Activated CD4-positive, alpha-beta T cell treated with anti-CD3 and anti-CD28 coated beads, Interleukin-2, amount 50 U/mL, for 4 hours (primary cell): ENCODE measurements at regions not wholly inside any gene's neighbourhood (a gene's known extent, or its start where the extent isn't known, plus 50 kb on each side); places are given as distances from the start of the nearest gene placed in this dataset.

Experiments used
- DNase-seq, 2 experiments: peaks; one replicate each; pipeline ENCODE4 v3.0.0-alpha.2; 2020

- no peak for DNase-seq
These were observed 160.3 kb upstream of the PDGFD start for GRCh38 chr11:104324276-104324675.

DNA sequence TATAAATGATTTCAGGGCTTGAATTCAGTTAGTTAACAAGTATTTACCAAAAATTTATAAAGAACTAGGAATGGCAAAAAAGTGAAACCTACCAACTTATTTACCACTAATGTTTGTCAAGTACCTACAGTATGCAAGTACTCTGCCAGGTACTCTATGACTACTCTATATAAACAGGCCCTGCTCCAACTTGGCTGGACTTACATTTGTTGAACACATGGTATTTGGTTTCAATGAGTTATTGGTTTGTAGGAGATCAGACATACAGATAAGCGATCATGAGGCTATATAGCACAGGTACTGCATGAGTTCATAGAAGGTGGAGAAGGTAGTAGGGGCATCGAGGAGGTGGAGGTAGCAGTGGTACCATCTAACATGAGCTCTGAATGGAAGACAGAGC is 159.9 kb upstream of the PDGFD start:
- DNase-seq = no peak

- DNase-seq = no peak
These were observed 158.7 kb upstream of the PDGFD start for GRCh38 chr11:104322696-104323095.

DNA sequence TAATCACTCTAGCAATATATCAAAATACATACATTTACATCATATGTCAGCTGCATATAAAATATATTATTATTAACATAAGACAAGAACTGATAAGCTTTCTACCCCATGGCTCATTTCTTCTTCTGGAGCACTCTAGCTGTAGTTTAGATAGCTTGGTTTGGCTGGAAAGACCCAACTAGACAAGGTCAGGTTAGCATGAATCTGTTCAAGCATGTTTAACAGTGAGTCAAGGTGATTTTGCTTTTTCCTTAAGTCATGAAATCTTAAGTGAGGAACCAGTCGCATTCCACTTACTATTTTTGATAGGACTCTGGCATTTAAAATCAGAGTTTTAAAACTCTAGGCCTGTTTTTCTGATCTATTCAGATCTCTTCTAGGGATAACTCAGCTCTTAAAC is 157.0 kb upstream of the PDGFD start:
- DNase-seq = no peak

GRCh38 chr11:104320097-104320496 is 156.2 kb upstream of the PDGFD start:
- DNase-seq = no peak

- no peak for DNase-seq
These were observed 155.4 kb upstream of the PDGFD start for GRCh38 chr11:104319396-104319795.

GRCh38 chr11:104306862-104307474 is 143.0 kb upstream of the PDGFD start:
- DNase-seq = no peak

- DNase-seq = no peak
These were observed 137.8 kb upstream of the PDGFD start for GRCh38 chr11:104301776-104302175.

- no peak for DNase-seq
These were observed 127.7 kb upstream of the PDGFD start for GRCh38 chr11:104291646-104292045.

- no peak for DNase-seq
These were observed 122.2 kb upstream of the PDGFD start for GRCh38 chr11:104286129-104286528.

DNA sequence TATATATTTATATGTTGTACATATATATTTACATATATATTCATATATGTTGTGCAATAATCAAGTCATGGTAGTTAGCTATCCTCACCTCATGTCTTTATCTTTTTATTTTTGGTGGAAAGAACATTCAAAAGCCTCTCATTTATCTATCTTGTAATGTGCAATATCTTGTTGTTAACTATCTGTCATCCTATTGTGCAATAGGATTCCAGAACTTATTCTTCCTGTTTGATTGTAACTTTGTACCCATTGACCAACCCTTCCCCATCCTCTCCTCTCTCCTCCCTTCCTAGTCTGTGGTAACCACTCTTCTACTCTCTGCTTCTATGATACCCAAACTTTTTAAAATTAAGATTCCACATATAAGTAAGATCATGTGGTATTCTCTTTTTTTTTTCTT is 115.6 kb upstream of the PDGFD start:
- DNase-seq = no peak

- no peak for DNase-seq
These were observed 112.0 kb upstream of the PDGFD start for GRCh38 chr11:104275992-104276391.

DNA sequence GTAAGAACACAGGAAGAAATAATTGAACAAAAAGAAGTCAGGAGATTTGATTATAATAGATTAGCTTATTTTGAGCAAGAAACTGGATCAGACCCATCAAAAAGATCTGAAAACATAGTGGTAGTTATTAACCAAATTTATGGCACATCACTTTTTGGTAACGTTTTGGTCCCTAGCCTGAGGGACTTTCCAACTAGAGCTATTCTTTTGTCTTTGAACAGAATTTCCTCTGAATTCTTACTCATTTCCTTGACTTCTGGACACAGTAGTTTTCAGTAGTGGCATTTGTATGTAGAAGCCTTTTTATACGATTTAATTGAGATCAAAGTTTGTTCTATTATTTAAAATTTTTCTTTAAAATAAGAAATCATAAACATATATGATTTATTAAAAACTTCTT is 96.5 kb upstream of the PDGFD start:
- no peak for DNase-seq

GRCh38 chr11:104259121-104259610 is 95.2 kb upstream of the PDGFD start:
- DNase-seq = no peak

- DNase-seq = no peak
These were observed 92.6 kb upstream of the PDGFD start for GRCh38 chr11:104256525-104256924.

GRCh38 chr11:104254347-104254746 is 90.4 kb upstream of the PDGFD start:
- no peak for DNase-seq

- no peak for DNase-seq
These were observed 82.6 kb upstream of the PDGFD start for GRCh38 chr11:104246590-104246989.

GRCh38 chr11:104238916-104239315 is 75.0 kb upstream of the PDGFD start:
- DNase-seq = no peak

DNA sequence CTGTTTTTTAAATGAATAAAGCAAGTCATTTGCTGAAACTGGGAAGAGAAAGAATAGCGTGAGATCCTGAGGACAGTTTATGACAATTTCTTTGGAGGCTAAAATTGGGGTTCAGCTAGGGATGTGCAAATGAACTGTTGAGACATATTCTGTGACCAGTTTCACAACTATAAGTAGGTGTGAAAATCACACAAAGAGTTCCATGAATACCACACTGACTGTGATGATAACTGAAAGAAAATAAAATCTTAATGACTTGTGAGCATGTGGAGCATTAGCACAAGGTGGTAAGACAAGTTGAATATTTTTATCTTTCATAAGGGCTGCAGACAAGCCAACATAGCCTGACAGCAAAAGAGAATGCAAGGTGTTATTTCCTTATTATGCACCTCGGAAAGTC is 61.1 kb upstream of the PDGFD start:
- DNase-seq = no peak

GRCh38 chr11:104222464-104222863 is 58.5 kb upstream of the PDGFD start:
- DNase-seq = no peak

DNA sequence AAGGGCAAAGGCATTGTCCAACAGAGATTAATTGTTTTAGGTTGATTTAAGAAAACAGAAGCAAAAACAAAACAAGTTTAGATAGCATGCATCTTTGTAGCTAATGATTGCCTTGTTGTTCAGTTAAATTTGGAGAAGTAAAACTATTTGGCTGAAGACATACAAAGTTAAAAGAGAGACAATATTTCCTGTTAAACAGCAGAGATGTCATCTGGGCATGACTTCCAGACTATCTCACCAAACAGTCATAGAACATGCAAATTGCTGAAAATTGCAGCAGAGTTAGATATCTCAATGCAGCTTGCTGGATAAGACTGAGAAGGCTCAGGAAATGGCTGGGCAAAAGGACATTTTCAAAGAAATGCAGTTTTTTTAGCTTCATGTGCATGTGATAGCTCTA is 57.5 kb upstream of the PDGFD start:
- no peak for DNase-seq

GRCh38 chr11:104219096-104219495 is 55.1 kb upstream of the PDGFD start:
- no peak for DNase-seq

DNA sequence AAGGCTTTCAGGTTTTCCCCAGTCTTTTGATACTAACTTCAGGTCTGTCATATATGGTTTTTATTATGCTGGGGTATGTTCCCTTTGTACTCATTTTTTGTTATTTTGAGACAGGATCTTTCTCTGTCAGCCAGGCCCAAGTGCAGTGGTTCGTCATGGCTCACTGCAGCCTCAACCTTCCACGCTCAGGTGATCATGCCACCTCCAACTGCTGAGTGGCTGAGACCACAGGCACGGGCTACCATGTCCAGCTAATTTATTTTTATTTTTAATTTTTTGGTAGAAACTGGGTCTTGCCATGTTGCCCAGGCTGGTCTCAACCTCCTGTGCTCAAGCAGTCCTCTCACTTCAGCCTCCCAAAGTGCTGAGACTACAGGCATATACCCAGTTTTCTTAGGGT is 50.6 kb upstream of the PDGFD start:
- DNase-seq = no peak
